ENCODE measurements at regions not wholly inside any gene's neighbourhood (a gene's known extent, or its start where the extent isn't known, plus 50 kb on each side); places are given as distances from the start of the nearest gene placed in this dataset.
"Not testable (repeated sequence)": the region's sequence is repeated elsewhere in the genome, so short reads cannot be mapped to it uniquely, and the experiment has no call there.

GRCh38 chrX:74080165-74080564 lies 223.8 kb upstream of the ZCCHC13 start:
- H3K36me3 ChIP-seq, result no peaks in the 10 kb centered on the region
- H3K27ac ChIP-seq, result no peak overlapping the region
- no peaks in the 10 kb centered on the region for H3K27me3 ChIP-seq
- H3K4me3 ChIP-seq, result no peak overlapping the region
- peaks cover 0 to 6% (median 0%) of the 10 kb centered on the region in 4 donors for H3K9me3 ChIP-seq
- TF ChIP-seq POLR2A (IDR thresholded peaks at IDR 0.05) (no peak), CTCF (IDR thresholded peaks at IDR 0.05) (no peak), POLR2AphosphoS5 (IDR thresholded peaks at IDR 0.05) (no peak), EP300 (IDR thresholded peaks at IDR 0.05) (no peak)
- no peaks in the 10 kb centered on the region for H3K4me1 ChIP-seq
- DNase-seq, result no peak
- no peak for ATAC-seq (ENCODE audit: low FRiP score in 2 of 2)

GRCh38 chrX:74065831-74066390 lies 213.4 kb upstream of the XIST start:
- no peak overlapping the region for H3K4me3 ChIP-seq
- DNase-seq (peak in 1 of 2 donors; percentile 48), ATAC-seq (ENCODE audit: low FRiP score in 2 of 2) (peak in 1 of 2 donors; percentile 49)
- TF ChIP-seq CTCF (IDR thresholded peaks at IDR 0.05) (no peak), EP300 (IDR thresholded peaks at IDR 0.05) (no peak), POLR2AphosphoS5 (IDR thresholded peaks at IDR 0.05) (no peak), POLR2A (IDR thresholded peaks at IDR 0.05) (no peak)
- no peak overlapping the region for H3K27ac ChIP-seq
- 95 to 96% methylated on average over 4 to 27 of the region's 27 CpGs for whole genome bisulfite sequencing, 2 donors
- no peaks in the 10 kb centered on the region for H3K36me3 ChIP-seq
- peaks cover 0 to 13% (median 0%) of the 10 kb centered on the region in 4 donors for H3K9me3 ChIP-seq
- no peaks in the 10 kb centered on the region for H3K27me3 ChIP-seq
- no peaks in the 10 kb centered on the region for H3K4me1 ChIP-seq

DNA sequence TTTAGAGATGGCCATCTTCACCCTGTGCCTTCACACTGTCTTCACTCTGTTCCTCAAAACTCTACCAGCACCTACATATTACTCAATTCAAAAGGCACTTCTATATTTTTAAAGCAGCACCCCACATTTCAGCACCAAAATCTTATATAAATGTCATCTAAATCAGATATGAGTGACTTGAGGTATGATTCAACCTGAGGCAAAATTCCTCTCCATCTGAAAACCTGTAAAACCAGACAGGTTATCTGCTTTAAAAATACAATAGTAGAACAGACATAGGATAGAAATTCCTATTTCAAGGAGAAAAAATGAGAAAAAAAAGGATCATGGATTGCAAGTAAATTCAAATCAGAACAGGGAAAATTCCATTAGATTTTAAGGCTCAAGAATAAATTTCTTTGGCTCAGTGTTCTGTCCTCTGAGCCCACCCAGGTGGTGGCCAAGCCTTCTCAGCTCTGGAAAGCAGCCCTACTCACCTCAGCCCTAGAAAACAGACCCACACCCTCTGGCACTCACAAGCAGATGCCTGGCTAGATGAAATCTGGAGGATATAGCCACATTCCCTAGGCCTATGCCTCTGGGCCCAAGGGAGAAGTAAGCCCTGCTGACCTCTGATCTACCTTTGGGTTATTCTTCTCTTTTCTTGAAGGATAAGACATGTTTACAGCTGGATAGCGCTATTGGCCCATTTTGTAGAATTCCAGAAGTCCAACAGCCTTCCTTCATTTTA lies 211.1 kb upstream of the XIST start:
- no peak for ATAC-seq (ENCODE audit: low FRiP score in 2 of 2)

DNA sequence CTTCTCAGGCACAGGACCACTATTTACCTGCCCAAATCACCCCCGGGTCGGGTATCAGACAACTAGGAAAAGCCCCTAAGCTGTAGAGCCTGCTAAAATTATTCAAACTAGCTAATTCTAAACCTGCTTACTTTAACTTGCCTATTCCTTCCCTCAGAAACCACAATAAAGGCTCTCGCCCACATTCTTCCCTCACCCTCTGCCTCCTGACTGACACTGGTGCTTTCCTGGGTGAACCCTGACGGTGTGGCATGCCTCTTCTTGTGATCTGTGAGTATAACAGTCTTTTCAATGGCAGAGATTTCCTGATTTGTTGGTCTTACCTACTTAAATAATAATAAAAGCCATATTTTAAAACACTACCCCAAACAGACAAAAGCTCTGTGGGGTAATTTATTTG lies 209.4 kb upstream of the XIST start:
- Histone ChIP-seq H3K36me3 (no peaks in the 10 kb centered on the region), H3K27me3 (no peaks in the 10 kb centered on the region), H3K27ac (no peak overlapping the region), H3K9me3 (no peaks in the 10 kb centered on the region), H3K4me3 (no peak overlapping the region), H3K4me1 (no peaks in the 10 kb centered on the region)
- ATAC-seq (ENCODE audit: low FRiP score in 2 of 2) (no peak), DNase-seq (no peak)
- 80 to 92% methylated on average over 4 of the region's 4 CpGs for WGBS, 2 donors
- TF ChIP-seq POLR2AphosphoS5 (IDR thresholded peaks at IDR 0.05), result no peak
- no peak for TF ChIP-seq POLR2A (IDR thresholded peaks at IDR 0.05)
- no peak for TF ChIP-seq CTCF (IDR thresholded peaks at IDR 0.05)
- no peak for TF ChIP-seq EP300 (IDR thresholded peaks at IDR 0.05)

More for the DNA sequence above, 211.1 kb upstream of the XIST start:
- TF ChIP-seq POLR2A (IDR thresholded peaks at IDR 0.05), result no peak
- no peak for TF ChIP-seq EP300 (IDR thresholded peaks at IDR 0.05)
- H3K27ac ChIP-seq, result no peak overlapping the region
- H3K4me1 ChIP-seq, result no peaks in the 10 kb centered on the region
- no peaks in the 10 kb centered on the region for H3K27me3 ChIP-seq
- no peak for DNase-seq
- H3K9me3 ChIP-seq, result peaks cover 0 to 6% (median 0%) of the 10 kb centered on the region in 4 donors
- H3K36me3 ChIP-seq, result no peaks in the 10 kb centered on the region
- H3K4me3 ChIP-seq, result no peak overlapping the region
- 95 to 100% methylated on average over 1 of the region's 1 CpG for WGBS, 2 donors

GRCh38 chrX:74049126-74049525 lies 196.6 kb upstream of the XIST start:
- Histone ChIP-seq H3K36me3 (no peaks in the 10 kb centered on the region), H3K4me1 (no peaks in the 10 kb centered on the region), H3K27me3 (no peaks in the 10 kb centered on the region), H3K27ac (no peak overlapping the region), H3K9me3 (no peaks in the 10 kb centered on the region), H3K4me3 (no peak overlapping the region)
- ATAC-seq (ENCODE audit: low FRiP score in 2 of 2) (no peak), DNase-seq (no peak)
- TF ChIP-seq POLR2AphosphoS5 (IDR thresholded peaks at IDR 0.05) (no peak), POLR2A (IDR thresholded peaks at IDR 0.05) (no peak), CTCF (IDR thresholded peaks at IDR 0.05) (no peak), EP300 (IDR thresholded peaks at IDR 0.05) (no peak)

GRCh38 chrX:74034066-74034465 lies 181.6 kb upstream of the XIST start:
- H3K27me3 ChIP-seq; DNase-seq; ATAC-seq (ENCODE audit: low FRiP score in 2 of 2); H3K4me3 ChIP-seq; H3K4me1 ChIP-seq; H3K27ac ChIP-seq; H3K36me3 ChIP-seq: not testable (repeated sequence)
- peaks cover 0 to 16% (median 0%) of the 10 kb centered on the region in 4 donors for H3K9me3 ChIP-seq
- WGBS, 2 donors, result no CpG with 5 or more reads among the region's 1 CpG

GRCh38 chrX:74031527-74031926 lies 179.0 kb upstream of the XIST start:
- WGBS, 2 donors, result 88 to 92% methylated on average over 1 to 7 of the region's 7 CpGs
- not testable (repeated sequence) for H3K9me3 ChIP-seq; H3K27ac ChIP-seq; H3K4me1 ChIP-seq; H3K36me3 ChIP-seq; H3K27me3 ChIP-seq; DNase-seq; ATAC-seq (ENCODE audit: low FRiP score in 2 of 2); H3K4me3 ChIP-seq

DNA sequence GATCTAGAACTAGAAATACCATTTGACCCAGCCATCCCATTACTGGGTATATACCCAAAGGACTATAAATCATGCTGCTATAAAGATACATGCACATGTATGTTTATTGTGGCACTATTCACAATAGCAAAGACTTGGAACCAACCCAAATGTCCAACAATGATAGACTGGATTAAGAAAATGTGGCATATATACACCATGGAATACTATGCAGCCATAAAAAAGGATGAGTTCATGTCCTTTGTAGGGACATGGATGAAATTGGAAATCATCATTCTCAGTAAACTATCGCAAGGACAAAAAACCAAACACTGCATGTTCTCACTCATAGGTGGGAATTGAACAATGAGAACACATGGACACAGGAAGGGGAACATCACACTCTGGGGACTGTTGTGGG lies 178.3 kb upstream of the XIST start:
- not testable (repeated sequence) for H3K27ac ChIP-seq; H3K36me3 ChIP-seq; H3K4me3 ChIP-seq; H3K9me3 ChIP-seq; ATAC-seq (ENCODE audit: low FRiP score in 2 of 2); H3K27me3 ChIP-seq; H3K4me1 ChIP-seq; DNase-seq
- WGBS, 2 donors, result no CpG with 5 or more reads among the region's 1 CpG
